SK-N-SH (cell line): ENCODE measurements at regions not wholly inside any gene's neighbourhood (a gene's known extent, or its start where the extent isn't known, plus 50 kb on each side); places are given as distances from the start of the nearest gene placed in this dataset.

Source experiments
- CTCF ChIA-PET: fragments of 300-600, 350-600 bp; formaldehyde crosslinking; extraction: SDS; loops from one replicate; lab custom pipeline; 2021; lab: Yijun Ruan, JAX
- POLR2A ChIA-PET: fragments of 350-600 bp; sonication (Branson Sonifier 250); formaldehyde crosslinking; extraction: SDS; loops from one replicate; lab custom pipeline; 2020; ENCODE audit warnings: antibody characterized with exemption, inconsistent platforms; lab: Yijun Ruan, JAX
- DNase-seq: peaks from one replicate; pipeline ENCODE4 v3.0.0; 2012
- H2AFZ ChIP-seq: fragments of 200-600 bp; sonication (generic); 2 replicates; pipeline ENCODE4 v1.8.1; 2016; ENCODE audit warnings: antibody characterized with exemption, mild to moderate bottlenecking, low read depth
- H3F3A ChIP-seq: fragments of 200-600 bp; sonication (generic); replicated peaks from 2 replicates; pipeline ENCODE3; 2016; ENCODE audit warnings: antibody characterized with exemption, mild to moderate bottlenecking; ENCODE audit not compliant: insufficient read depth
- H3K27ac ChIP-seq, 2 experiments: fragments of 200-500 bp in 1 of 2; fragments of 200-600 bp in 1 of 2; sonication (Bioruptor generic) in 1 of 2; sonication (generic), shearing (Covaris generic) in 1 of 2; 2 replicates each; pipeline versions ENCODE4 v1.5.1 to v1.6.1; 2014 to 2016; ENCODE audit warnings: low read depth in 2 of 2, inconsistent platforms in 1 of 2, low read length in 1 of 2, mild to moderate bottlenecking in 1 of 2, mixed read lengths in 1 of 2
- H3K27me3 ChIP-seq: fragments of 200-600 bp; sonication (generic), shearing (Covaris generic); 2 replicates; pipeline ENCODE4 v1.6.1; 2016; ENCODE audit warnings: mixed run types; ENCODE audit not compliant: insufficient read depth
- H3K36me3 ChIP-seq, 2 experiments: fragments of 200-500 bp in 1 of 2; fragments of 200-600 bp in 1 of 2; sonication (Bioruptor generic) in 1 of 2; sonication (generic) in 1 of 2; replicated peaks in 1 of 2; 2 replicates each; pipeline versions ENCODE3 to v1.5.1; 2014 to 2016; ENCODE audit warnings: low read length in 1 of 2, mild to moderate bottlenecking in 1 of 2; ENCODE audit not compliant: insufficient read depth in 2 of 2, control insufficient read depth in 1 of 2
- H3K4me1 ChIP-seq, 2 experiments: fragments of 200-500 bp in 1 of 2; fragments of 200-600 bp in 1 of 2; sonication (Bioruptor generic) in 1 of 2; sonication (generic), shearing (Covaris generic) in 1 of 2; 2 replicates each; pipeline versions ENCODE4 v1.5.1 to v1.6.1; 2014 to 2016; ENCODE audit warnings: low read depth in 1 of 2, low read length in 1 of 2, mixed run types in 1 of 2; ENCODE audit not compliant: insufficient read depth in 2 of 2, control insufficient read depth in 1 of 2
- H3K4me2 ChIP-seq: fragments of 200-600 bp; sonication (generic), shearing (Covaris generic); 2 replicates; pipeline ENCODE4 v1.6.1; 2017; ENCODE audit warnings: mixed run types
- H3K4me3 ChIP-seq, 2 experiments: fragments of 200-500 bp in 1 of 2; fragments of 200-600 bp in 1 of 2; sonication (Bioruptor generic) in 1 of 2; sonication (generic), shearing (Covaris generic) in 1 of 2; 2 replicates each; pipeline versions ENCODE4 v1.5.1 to v1.8.1; 2014 to 2016; ENCODE audit warnings: low read depth in 2 of 2, inconsistent platforms in 1 of 2, low read length in 1 of 2, mild to moderate bottlenecking in 1 of 2, mixed read lengths in 1 of 2, moderate library complexity in 1 of 2
- H3K79me2 ChIP-seq: fragments of 200-600 bp; sonication (generic); 2 replicates; pipeline ENCODE4 v1.8.1; 2017; ENCODE audit warnings: mild to moderate bottlenecking; ENCODE audit not compliant: insufficient read depth
- H3K9ac ChIP-seq: fragments of 200-600 bp; sonication (generic); 2 replicates; pipeline ENCODE4 v1.6.1; 2017; ENCODE audit warnings: mixed run types
- H3K9me2 ChIP-seq: fragments of 200-600 bp; sonication (generic); 2 replicates; pipeline ENCODE4 v1.6.1; 2017; ENCODE audit warnings: mixed run types
- H3K9me3 ChIP-seq: fragments of 200-600 bp; sonication (generic); 2 replicates; pipeline ENCODE4 v1.6.1; 2017; ENCODE audit warnings: mixed run types, mild to moderate bottlenecking, moderate library complexity
- H4K20me1 ChIP-seq: fragments of 200-600 bp; sonication (generic); 2 replicates; pipeline ENCODE4 v1.6.1; 2017; ENCODE audit warnings: mild to moderate bottlenecking, mixed run types; ENCODE audit not compliant: insufficient read depth
- CHD2 ChIP-seq: fragments of 150-350 bp; IDR thresholded peaks from 2 replicates; pipeline ENCODE4 v1.6.1; 2018; ENCODE audit warnings: low read length; ENCODE audit not compliant: partially characterized antibody
- ELF1 ChIP-seq: IDR thresholded peaks from 2 replicates; pipeline ENCODE4 v1.4.0; 2012
- EP300 ChIP-seq, 2 experiments: IDR thresholded peaks; 2 replicates each; pipeline versions ENCODE4 v1.4.0 to v1.6.1; 2012; ENCODE audit warnings: borderline replicate concordance in 1 of 2, low read depth in 1 of 2, low read length in 1 of 2
- EZH2phosphoT487 ChIP-seq: fragments of 200-600 bp; sonication (generic); IDR thresholded peaks from 2 replicates; pipeline ENCODE4 v1.6.1; 2017; ENCODE audit warnings: low read depth, mixed run types, mild to moderate bottlenecking, antibody characterized with exemption, moderate library complexity, borderline replicate concordance
- FOSL2 ChIP-seq: IDR thresholded peaks from 2 replicates; pipeline ENCODE4 v1.4.0; 2012; ENCODE audit warnings: low read depth, mild to moderate bottlenecking, moderate library complexity, borderline replicate concordance
- GABPA ChIP-seq: IDR thresholded peaks from 2 replicates; pipeline ENCODE4 v1.4.0; 2012; ENCODE audit warnings: low read depth, mild to moderate bottlenecking
- GATA2 ChIP-seq: sonication (generic); formaldehyde crosslinking; IDR thresholded peaks from 2 replicates; pipeline ENCODE4 v1.5.0; 2020; ENCODE audit warnings: mild to moderate bottlenecking, missing genetic modification reagents
- JUND ChIP-seq: IDR thresholded peaks from 2 replicates; pipeline ENCODE4 v1.4.0; 2012
- NFIC ChIP-seq: IDR thresholded peaks from 2 replicates; pipeline ENCODE4 v1.4.0; 2012; ENCODE audit warnings: borderline replicate concordance
- NRF1 ChIP-seq: IDR thresholded peaks from 2 replicates; pipeline ENCODE4 v1.6.1; 2012; ENCODE audit warnings: low read depth, mild to moderate bottlenecking, low read length
- PBX3 ChIP-seq: IDR thresholded peaks from 2 replicates; pipeline ENCODE4; 2012
- RCOR1 ChIP-seq: fragments of 150-350 bp; IDR thresholded peaks from 2 replicates; pipeline ENCODE4 v1.6.1; 2017; ENCODE audit warnings: antibody characterized with exemption, low read length
- RXRA ChIP-seq: IDR thresholded peaks from 2 replicates; pipeline ENCODE4 v1.4.0; 2012; ENCODE audit warnings: low read depth, mild to moderate bottlenecking, borderline replicate concordance
- SMC3 ChIP-seq: IDR thresholded peaks from 2 replicates; pipeline ENCODE4 v1.6.1; 2012; ENCODE audit warnings: low read depth, low read length, improper control_type of control experiment
- TAF1 ChIP-seq: IDR thresholded peaks from 2 replicates; pipeline ENCODE4 v1.6.1; 2012; ENCODE audit warnings: low read depth, mild to moderate bottlenecking, low read length, moderate library complexity, borderline replicate concordance
- TCF12 ChIP-seq: IDR thresholded peaks from 2 replicates; pipeline ENCODE4 v1.4.0; 2012
- YY1 ChIP-seq: IDR thresholded peaks from 2 replicates; pipeline ENCODE4 v1.4.0; 2012; ENCODE audit warnings: low read depth, mild to moderate bottlenecking
- WGBS: methylation state at CpG from one replicate; pipeline ENCODE4 v1.1.6; 2017; ENCODE audit warnings: low lambda C conversion rate; 5-methylcytosine and 5-hydroxymethylcytosine counted together
- TF ChIP-seq, protein P1 (sequence below): fragments of 150-350 bp; IDR thresholded peaks from 2 replicates; pipeline ENCODE4 v1.6.1; 2017; ENCODE audit warnings: antibody characterized with exemption, low read length, low read depth, borderline replicate concordance
- TF ChIP-seq, protein P2 (sequence below): fragments of 150-350 bp; IDR thresholded peaks from 2 replicates; pipeline ENCODE4 v1.6.1; 2016; ENCODE audit warnings: mild to moderate bottlenecking, low read depth, low read length
- TF ChIP-seq, protein P3 (sequence below): IDR thresholded peaks from 2 replicates; pipeline ENCODE4 v1.6.1; 2012; ENCODE audit warnings: mild to moderate bottlenecking, low read depth, low read length, moderate library complexity

DNA sequence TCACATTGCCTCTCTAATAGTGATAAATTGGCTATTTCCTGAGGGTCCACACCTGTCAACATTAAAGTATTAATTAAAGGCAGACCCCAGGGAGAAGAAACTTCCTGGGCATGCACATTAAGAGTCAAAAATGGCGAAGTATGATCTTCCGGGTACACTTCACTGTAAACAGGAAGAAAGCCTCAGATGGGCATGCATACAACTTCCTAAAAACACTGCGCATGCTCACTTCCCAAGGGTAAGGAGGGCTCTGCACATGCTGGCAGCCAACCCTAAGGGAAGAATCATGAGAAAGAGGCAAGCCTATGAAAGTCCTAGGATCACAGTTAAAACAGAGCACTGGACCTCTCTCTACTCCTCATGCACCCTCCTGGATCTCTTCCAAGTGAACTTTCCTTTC, 80.1 kb upstream of the IMMP2L start (continued):
- TF ChIP-seq PBX3, result no peak

- no peak overlapping the region for H2AFZ ChIP-seq
- no peaks in the 10 kb centered on the region for H3K9me3 ChIP-seq
- no peak for TF ChIP-seq EP300 (IDR thresholded peaks at IDR 0.05; ENCODE audit: borderline replicate concordance in 1 of 2, low read depth in 1 of 2, low read length in 1 of 2)
- no peak for TF ChIP-seq CHD2
- TF ChIP-seq, protein P1, sequence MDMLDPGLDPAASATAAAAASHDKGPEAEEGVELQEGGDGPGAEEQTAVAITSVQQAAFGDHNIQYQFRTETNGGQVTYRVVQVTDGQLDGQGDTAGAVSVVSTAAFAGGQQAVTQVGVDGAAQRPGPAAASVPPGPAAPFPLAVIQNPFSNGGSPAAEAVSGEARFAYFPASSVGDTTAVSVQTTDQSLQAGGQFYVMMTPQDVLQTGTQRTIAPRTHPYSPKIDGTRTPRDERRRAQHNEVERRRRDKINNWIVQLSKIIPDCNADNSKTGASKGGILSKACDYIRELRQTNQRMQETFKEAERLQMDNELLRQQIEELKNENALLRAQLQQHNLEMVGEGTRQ, result no peak
- TF ChIP-seq ELF1, result no peak
- TF ChIP-seq RXRA, result no peak
- TF ChIP-seq NFIC, result no peak
- TF ChIP-seq NRF1, result no peak
- TF ChIP-seq TAF1, result no peak
- TF ChIP-seq JUND, result no peak
- TF ChIP-seq FOSL2, result no peak
- no peak for TF ChIP-seq TCF12
- no peak for TF ChIP-seq GATA2 (CRISPR knock-in tag)
- no peak overlapping the region for H3K9ac ChIP-seq
- H3K79me2 ChIP-seq, result no peaks in the 10 kb centered on the region
- POLR2A ChIA-PET, result no interaction called here
- no peaks in the 10 kb centered on the region for H3K27me3 ChIP-seq
- CTCF ChIA-PET, result interaction anchor here (0.6 to 1.0 kb wide), 3 partner anchors 96 to 690 kb away, joined by 3 read pairs; no protein-coding TSS in a partner anchor
- no peak overlapping the region for H3K4me2 ChIP-seq
- DNase-seq, result no peak
- H4K20me1 ChIP-seq, result no peaks in the 10 kb centered on the region
- peaks cover 0 to 2% of the 10 kb centered on the region in 2 experiments; a peak in 1 of 4 replicates for H3K4me1 ChIP-seq
- no peak overlapping the region for H3K27ac ChIP-seq
- H3K9me2 ChIP-seq, result no peaks in the 10 kb centered on the region
- no peak overlapping the region for H3K4me3 ChIP-seq
- no peaks in the 10 kb centered on the region for H3K36me3 ChIP-seq
- WGBS, result 54% methylated on average over 3 of the region's 3 CpGs
- peaks cover 8% of the 10 kb centered on the region for H3F3A ChIP-seq
Measured at GRCh38 chr7:111640416-111640815, 78.1 kb upstream of the IMMP2L start.

DNA sequence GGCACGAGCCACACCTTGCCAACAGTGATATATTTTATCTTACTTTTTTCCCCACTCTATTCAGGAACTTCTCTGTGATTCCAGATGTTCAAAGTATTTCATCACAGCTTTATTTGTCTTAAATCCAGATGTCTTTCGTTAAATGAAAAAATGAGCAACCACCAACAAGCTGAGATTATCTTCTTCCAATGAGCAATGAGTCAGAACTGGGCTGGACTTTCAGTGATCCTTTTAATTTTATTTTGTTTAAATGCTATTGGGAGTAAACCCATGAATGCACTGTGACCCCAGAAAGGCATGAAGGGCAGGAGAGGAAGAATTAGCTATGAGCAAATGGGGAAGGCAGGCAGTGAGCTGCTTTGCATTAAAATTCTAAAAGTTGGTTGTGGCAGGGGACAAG, 77.6 kb upstream of the IMMP2L start:
- 29% methylated on average over 2 of the region's 2 CpGs for WGBS
- H3F3A ChIP-seq, result peaks cover 8% of the 10 kb centered on the region
- no peak for DNase-seq
- no peaks in the 10 kb centered on the region for H3K9me2 ChIP-seq
- H3K36me3 ChIP-seq, result no peaks in the 10 kb centered on the region
- H3K9ac ChIP-seq, result no peak overlapping the region
- no peak for TF ChIP-seq CHD2
- TF ChIP-seq NRF1, result no peak
- no peak for TF ChIP-seq EP300 (IDR thresholded peaks at IDR 0.05; ENCODE audit: borderline replicate concordance in 1 of 2, low read depth in 1 of 2, low read length in 1 of 2)
- no peak for TF ChIP-seq EZH2phosphoT487
- TF ChIP-seq RCOR1, result no peak
- no peak for TF ChIP-seq SMC3
- no peak for TF ChIP-seq YY1
- TF ChIP-seq GATA2 (CRISPR knock-in tag), result no peak
- TF ChIP-seq, protein P2, sequence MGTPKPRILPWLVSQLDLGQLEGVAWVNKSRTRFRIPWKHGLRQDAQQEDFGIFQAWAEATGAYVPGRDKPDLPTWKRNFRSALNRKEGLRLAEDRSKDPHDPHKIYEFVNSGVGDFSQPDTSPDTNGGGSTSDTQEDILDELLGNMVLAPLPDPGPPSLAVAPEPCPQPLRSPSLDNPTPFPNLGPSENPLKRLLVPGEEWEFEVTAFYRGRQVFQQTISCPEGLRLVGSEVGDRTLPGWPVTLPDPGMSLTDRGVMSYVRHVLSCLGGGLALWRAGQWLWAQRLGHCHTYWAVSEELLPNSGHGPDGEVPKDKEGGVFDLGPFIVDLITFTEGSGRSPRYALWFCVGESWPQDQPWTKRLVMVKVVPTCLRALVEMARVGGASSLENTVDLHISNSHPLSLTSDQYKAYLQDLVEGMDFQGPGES, result no peak
- TF ChIP-seq, protein P3, sequence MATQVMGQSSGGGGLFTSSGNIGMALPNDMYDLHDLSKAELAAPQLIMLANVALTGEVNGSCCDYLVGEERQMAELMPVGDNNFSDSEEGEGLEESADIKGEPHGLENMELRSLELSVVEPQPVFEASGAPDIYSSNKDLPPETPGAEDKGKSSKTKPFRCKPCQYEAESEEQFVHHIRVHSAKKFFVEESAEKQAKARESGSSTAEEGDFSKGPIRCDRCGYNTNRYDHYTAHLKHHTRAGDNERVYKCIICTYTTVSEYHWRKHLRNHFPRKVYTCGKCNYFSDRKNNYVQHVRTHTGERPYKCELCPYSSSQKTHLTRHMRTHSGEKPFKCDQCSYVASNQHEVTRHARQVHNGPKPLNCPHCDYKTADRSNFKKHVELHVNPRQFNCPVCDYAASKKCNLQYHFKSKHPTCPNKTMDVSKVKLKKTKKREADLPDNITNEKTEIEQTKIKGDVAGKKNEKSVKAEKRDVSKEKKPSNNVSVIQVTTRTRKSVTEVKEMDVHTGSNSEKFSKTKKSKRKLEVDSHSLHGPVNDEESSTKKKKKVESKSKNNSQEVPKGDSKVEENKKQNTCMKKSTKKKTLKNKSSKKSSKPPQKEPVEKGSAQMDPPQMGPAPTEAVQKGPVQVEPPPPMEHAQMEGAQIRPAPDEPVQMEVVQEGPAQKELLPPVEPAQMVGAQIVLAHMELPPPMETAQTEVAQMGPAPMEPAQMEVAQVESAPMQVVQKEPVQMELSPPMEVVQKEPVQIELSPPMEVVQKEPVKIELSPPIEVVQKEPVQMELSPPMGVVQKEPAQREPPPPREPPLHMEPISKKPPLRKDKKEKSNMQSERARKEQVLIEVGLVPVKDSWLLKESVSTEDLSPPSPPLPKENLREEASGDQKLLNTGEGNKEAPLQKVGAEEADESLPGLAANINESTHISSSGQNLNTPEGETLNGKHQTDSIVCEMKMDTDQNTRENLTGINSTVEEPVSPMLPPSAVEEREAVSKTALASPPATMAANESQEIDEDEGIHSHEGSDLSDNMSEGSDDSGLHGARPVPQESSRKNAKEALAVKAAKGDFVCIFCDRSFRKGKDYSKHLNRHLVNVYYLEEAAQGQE, result no peak
- TF ChIP-seq GABPA, result no peak
- no peak overlapping the region for H3K27ac ChIP-seq
- peaks cover 0 to 2% of the 10 kb centered on the region in 2 experiments; a peak in 1 of 4 replicates for H3K4me1 ChIP-seq
- H3K4me2 ChIP-seq, result no peak overlapping the region
- H3K4me3 ChIP-seq, result no peak overlapping the region
- no peaks in the 10 kb centered on the region for H3K27me3 ChIP-seq
- no peaks in the 10 kb centered on the region for H3K79me2 ChIP-seq
- H2AFZ ChIP-seq, result no peak overlapping the region
- no peaks in the 10 kb centered on the region for H4K20me1 ChIP-seq
- ChIA-PET POLR2A (no interaction called here), CTCF (interaction anchor here (0.8 to 1.0 kb wide), 2 partner anchors 96 to 150 kb away, joined by 3 read pairs; no protein-coding TSS in a partner anchor)
- no peaks in the 10 kb centered on the region for H3K9me3 ChIP-seq
